Right lobe of liver (tissue), 4 donors: ENCODE measurements at regions not wholly inside any gene's neighbourhood (a gene's known extent, or its start where the extent isn't known, plus 50 kb on each side); places are given as distances from the start of the nearest gene placed in this dataset.

Experiments used
- CTCF ChIP-seq, 4 donors: fragments of 200-600 bp in 3 of 4; fragments of 450-650 bp in 1 of 4; IDR thresholded peaks; one replicate each; pipeline versions ENCODE4 v1.5.1 to v1.8.0; 2016 to 2022; ENCODE audit warnings: antibody characterized with exemption in 4 of 4, mild to moderate bottlenecking in 2 of 4
- POLR2A ChIP-seq: fragments of 450-650 bp; IDR thresholded peaks from one replicate; pipeline ENCODE4 v1.6.1; 2017; ENCODE audit warnings: antibody characterized with exemption, mild to moderate bottlenecking
- donor health status: DM: no; HTN: no; CAD: no.
- donor health status: DM: no; HTN: no; CAD: no.
- donor health status: DM: no; HTN: yes; CAD: no.

GRCh38 chr6:84371681-84372080 is 144.2 kb upstream of the CEP162 start:
- no peak for TF ChIP-seq CTCF (IDR thresholded peaks at IDR 0.05)
- TF ChIP-seq POLR2A, result no peak
